ENCODE measurements at regions not wholly inside any gene's neighbourhood (a gene's known extent, or its start where the extent isn't known, plus 50 kb on each side); places are given as distances from the start of the nearest gene placed in this dataset.
"Not testable (repeated sequence)": the region's sequence is repeated elsewhere in the genome, so short reads cannot be mapped to it uniquely, and the experiment has no call there.

- DNase-seq: not testable (repeated sequence)
Measured at GRCh38 chr16:13336907-13337881, 435.8 kb downstream of the SHISA9 start.

- no peak for DNase-seq
Measured at GRCh38 chr16:13338044-13338443, 436.6 kb downstream of the SHISA9 start.

GRCh38 chr16:13342675-13343074, 441.3 kb downstream of the SHISA9 start:
- no peak for DNase-seq

GRCh38 chr16:13344001-13344400, 442.6 kb downstream of the SHISA9 start:
- DNase-seq: no peak

GRCh38 chr16:13348416-13348815, 447.0 kb downstream of the SHISA9 start:
- DNase-seq: no peak

GRCh38 chr16:13350000-13350399, 448.6 kb downstream of the SHISA9 start:
- no peak for DNase-seq

GRCh38 chr16:13351181-13351580, 449.8 kb downstream of the SHISA9 start:
- no peak for DNase-seq

- DNase-seq: no peak
Measured at GRCh38 chr16:13351601-13352217, 450.3 kb downstream of the SHISA9 start.

- not testable (repeated sequence) for DNase-seq
Measured at GRCh38 chr16:13352796-13353195, 451.4 kb downstream of the SHISA9 start.

GRCh38 chr16:13357842-13358241, 456.4 kb downstream of the SHISA9 start:
- not testable (repeated sequence) for DNase-seq

GRCh38 chr16:13359835-13360234, 458.4 kb downstream of the SHISA9 start:
- no peak for DNase-seq

- no peak for DNase-seq
Measured at GRCh38 chr16:13372421-13372820, 471.0 kb downstream of the SHISA9 start.

- no peak for DNase-seq
Measured at GRCh38 chr16:13376174-13376573, 474.8 kb downstream of the SHISA9 start.

GRCh38 chr16:13377143-13377542, 475.7 kb downstream of the SHISA9 start:
- no peak for DNase-seq

- DNase-seq: no peak
Measured at GRCh38 chr16:13378151-13378550, 476.8 kb downstream of the SHISA9 start.

- no peak for DNase-seq
Measured at GRCh38 chr16:13379266-13379665, 477.9 kb downstream of the SHISA9 start.

- DNase-seq: not testable (repeated sequence)
Measured at GRCh38 chr16:13385156-13386040, 484.0 kb downstream of the SHISA9 start.

- DNase-seq: no peak
Measured at GRCh38 chr16:13390093-13390985, 488.9 kb downstream of the SHISA9 start.

- DNase-seq: no peak
Measured at GRCh38 chr16:13390986-13391305, 489.5 kb downstream of the SHISA9 start.

GRCh38 chr16:13391337-13391736, 489.9 kb downstream of the SHISA9 start:
- DNase-seq: no peak

- DNase-seq: no peak
Measured at GRCh38 chr16:13392341-13392740, 490.9 kb downstream of the SHISA9 start.

- DNase-seq: no peak
Measured at GRCh38 chr16:13393816-13394215, 492.4 kb downstream of the SHISA9 start.

Measured in right forelimb (tissue), 1 donor.